Omental fat pad (tissue), 3 donors: ENCODE measurements at regions not wholly inside any gene's neighbourhood (a gene's known extent, or its start where the extent isn't known, plus 50 kb on each side); places are given as distances from the start of the nearest gene placed in this dataset.

Experiments
- ATAC-seq: fragments of 150-250 bp; one replicate; pipeline ENCODE4 v1.9.1; 2016; ENCODE audit warnings: mild to moderate bottlenecking, moderate library complexity; ENCODE audit not compliant: low FRiP score
- DNase-seq: peaks from one replicate; pipeline ENCODE4 v3.0.0-alpha.2; 2019; ENCODE audit warnings: low spot score
- TF ChIP-seq, protein P1 (sequence below), 3 donors: fragments of 450-650 bp; IDR thresholded peaks; one replicate each; pipeline ENCODE4 v1.5.1; 2016 to 2017; ENCODE audit warnings: antibody characterized with exemption in 3 of 3, mild to moderate bottlenecking in 3 of 3, moderate library complexity in 2 of 3

DNA sequence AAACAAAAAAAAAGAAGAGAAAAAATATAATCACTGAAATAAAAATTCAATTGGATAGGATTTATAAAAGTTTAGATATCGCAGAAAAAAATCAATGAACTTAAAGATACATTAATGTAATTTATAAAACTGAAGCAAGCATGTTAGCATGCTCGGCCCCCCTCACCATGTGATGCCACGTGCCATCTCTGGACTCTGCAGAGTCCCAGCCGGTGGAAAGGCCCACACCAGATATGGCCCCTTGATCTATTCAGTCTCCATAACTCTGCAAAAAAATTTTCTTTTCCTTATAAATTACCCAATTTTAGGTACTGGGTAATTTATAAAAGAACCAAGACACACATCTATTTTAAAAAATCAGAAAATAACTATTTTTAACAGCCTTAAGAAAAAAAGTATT lies 476.0 kb upstream of the ANO3 start:
- DNase-seq (no peak), ATAC-seq (no peak)
- TF ChIP-seq, protein P1, sequence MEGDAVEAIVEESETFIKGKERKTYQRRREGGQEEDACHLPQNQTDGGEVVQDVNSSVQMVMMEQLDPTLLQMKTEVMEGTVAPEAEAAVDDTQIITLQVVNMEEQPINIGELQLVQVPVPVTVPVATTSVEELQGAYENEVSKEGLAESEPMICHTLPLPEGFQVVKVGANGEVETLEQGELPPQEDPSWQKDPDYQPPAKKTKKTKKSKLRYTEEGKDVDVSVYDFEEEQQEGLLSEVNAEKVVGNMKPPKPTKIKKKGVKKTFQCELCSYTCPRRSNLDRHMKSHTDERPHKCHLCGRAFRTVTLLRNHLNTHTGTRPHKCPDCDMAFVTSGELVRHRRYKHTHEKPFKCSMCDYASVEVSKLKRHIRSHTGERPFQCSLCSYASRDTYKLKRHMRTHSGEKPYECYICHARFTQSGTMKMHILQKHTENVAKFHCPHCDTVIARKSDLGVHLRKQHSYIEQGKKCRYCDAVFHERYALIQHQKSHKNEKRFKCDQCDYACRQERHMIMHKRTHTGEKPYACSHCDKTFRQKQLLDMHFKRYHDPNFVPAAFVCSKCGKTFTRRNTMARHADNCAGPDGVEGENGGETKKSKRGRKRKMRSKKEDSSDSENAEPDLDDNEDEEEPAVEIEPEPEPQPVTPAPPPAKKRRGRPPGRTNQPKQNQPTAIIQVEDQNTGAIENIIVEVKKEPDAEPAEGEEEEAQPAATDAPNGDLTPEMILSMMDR (IDR thresholded peaks at IDR 0.05) = no peak

DNA sequence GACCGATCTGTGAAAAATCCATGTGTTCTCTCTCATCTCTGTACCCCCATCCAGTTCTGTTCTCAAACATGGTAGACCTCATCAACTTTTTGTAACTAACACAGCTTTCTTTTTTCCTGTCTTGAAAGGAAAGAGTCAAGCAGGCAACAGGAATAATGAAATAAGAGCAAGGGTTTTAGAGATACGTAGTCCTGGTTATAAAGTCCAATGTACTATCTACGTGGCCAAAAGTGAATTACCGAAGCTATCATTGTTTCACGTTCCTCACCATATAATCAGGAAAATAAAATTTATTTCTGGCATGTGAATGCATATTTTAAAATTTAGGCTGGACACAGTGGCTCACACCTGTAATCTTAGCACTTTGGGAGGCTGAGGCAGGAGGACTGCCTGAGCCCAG lies 472.2 kb upstream of the ANO3 start:
- DNase-seq (no peak), ATAC-seq (no peak)
- TF ChIP-seq, protein P1 (IDR thresholded peaks at IDR 0.05) = no peak

DNA sequence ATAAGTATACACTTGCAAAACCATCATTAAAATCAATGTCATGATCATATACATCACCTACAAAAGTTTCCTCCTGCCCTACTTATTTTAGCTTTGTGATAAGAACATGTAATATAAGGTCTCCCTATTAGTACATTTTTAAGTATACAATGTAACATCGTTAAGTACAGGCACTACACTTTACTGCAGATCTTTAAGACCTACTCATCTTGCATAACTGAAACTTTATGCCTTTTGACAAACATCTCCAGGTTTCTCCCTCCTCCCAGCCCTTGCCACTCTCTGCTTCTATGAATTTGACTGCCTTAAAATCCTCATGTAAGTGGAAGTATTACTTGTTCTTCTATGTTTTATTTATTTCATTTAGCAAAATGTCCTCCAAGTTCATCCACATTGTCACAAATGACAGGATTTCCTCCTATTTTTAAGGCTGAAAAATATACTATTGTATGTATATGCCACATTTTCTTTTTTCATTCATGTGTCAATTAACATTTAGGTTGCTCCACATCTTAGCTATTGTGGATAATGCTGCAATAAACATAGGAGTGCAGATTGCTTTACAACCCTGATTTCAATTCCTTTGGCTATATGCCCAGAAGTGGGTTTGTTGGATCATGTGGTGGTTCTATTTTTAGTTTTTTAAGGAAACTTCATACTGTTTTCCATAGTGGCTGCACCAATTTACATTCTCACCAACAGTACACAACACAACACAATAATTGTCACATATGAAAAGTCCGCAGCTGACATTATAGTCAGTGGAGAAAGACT lies 471.1 kb upstream of the ANO3 start:
- ATAC-seq (no peak), DNase-seq (no peak)
- TF ChIP-seq, protein P1 (IDR thresholded peaks at IDR 0.05) = no peak

DNA sequence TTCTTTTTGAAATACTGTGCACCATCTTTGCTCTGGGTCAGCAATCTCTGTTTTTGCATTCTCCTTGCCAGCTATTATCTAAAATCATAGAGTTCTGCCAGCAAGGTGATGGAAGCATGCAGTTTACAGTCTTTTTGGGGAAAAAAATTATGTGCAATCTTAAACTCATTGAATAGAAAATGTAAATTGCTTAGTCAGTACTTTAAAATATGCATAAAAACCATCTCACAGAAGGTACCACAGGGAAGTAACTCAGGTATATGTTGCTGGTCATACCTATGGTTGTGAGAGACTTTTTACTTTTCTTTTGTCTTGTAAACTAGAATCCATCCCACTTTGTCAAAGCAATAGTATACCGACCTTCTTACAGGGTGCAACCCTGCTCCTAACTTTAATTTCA lies 469.8 kb upstream of the ANO3 start:
- ATAC-seq = no peak
- TF ChIP-seq, protein P1 (IDR thresholded peaks at IDR 0.05) = no peak

DNA sequence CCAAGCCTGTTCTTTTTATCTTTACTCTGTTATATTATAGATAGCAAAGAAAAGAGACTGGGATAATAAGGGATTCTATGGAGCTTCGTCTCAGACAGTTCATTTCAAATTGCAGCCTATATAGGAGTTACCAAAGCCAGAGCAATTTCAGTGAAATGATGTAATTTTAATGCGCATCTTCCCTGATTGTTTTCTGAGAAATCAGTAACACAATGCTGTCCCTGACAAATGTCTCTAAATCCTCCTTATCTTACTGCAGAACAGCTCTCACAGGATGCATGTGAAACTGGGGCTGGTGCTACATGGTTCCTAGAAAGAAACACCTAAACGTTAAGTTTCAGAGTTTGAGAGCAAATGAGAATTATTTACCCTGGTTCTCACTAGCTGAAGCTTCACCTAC lies 467.9 kb upstream of the ANO3 start:
- TF ChIP-seq, protein P1 (IDR thresholded peaks at IDR 0.05) = no peak
- DNase-seq (no peak), ATAC-seq (no peak)

More for the DNA sequence above, 469.8 kb upstream of the ANO3 start:
- DNase-seq = no peak

DNA sequence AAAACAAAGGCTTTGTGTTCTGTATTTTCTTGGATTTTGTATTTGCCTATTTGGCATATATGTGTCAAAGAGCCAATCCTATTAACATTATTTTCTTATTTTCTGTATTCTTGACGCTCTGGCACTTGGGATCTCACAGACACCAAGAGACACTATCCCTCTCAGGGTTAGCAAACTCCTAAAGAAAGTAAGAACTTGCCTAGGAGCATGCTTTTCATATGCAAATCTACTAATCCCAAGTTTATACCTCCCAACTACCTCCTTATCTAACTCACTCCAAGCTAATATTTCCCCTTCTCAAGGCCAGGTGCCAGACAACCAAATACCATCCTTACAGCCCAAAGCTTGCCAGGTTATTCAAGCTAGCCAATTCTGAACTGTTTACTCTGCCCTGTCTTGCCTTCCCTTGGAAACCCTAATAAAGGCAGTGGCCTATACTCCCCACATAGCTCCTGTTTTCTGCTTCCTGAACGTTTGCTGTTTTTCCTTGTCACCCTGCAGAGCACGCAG lies 455.4 kb upstream of the ANO3 start:
- DNase-seq (no peak), ATAC-seq (no peak)
- TF ChIP-seq, protein P1 (IDR thresholded peaks at IDR 0.05) = no peak

DNA sequence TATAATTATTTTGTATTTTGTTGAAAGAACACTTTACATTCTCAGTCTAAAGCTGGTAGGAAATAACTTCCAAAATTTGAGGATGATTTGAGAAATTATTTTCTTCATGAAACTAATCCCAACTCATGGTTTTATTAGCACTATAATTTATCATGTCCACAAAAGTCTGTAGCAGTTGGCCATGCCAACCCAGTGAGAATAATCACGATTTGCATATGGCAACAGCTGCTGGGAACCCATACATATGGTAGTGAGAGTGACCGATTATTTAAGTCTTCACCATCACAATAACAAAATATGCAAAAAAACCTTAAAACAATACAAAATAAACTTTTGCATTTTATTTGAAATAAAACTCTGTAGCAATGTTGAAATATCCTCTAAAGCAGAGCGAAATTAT lies 445.9 kb upstream of the ANO3 start:
- TF ChIP-seq, protein P1 (IDR thresholded peaks at IDR 0.05) = no peak
- no peak for ATAC-seq
- DNase-seq = no peak
